H1 (cell line): ENCODE measurements at regions not wholly inside any gene's neighbourhood (a gene's known extent, or its start where the extent isn't known, plus 50 kb on each side); places are given as distances from the start of the nearest gene placed in this dataset.

ENCODE experiments used
- HDAC2 ChIP-seq, 2 experiments: fragments of 300-600 bp in 1 of 2; sonication (generic) in 1 of 2; IDR thresholded peaks; 2 replicates each; pipeline ENCODE4 v1.6.1; 2011 to 2012; ENCODE audit warnings: low read depth in 2 of 2, low read length in 2 of 2, mild to moderate bottlenecking in 2 of 2, moderate library complexity in 2 of 2, borderline replicate concordance in 1 of 2, inconsistent platforms in 1 of 2
- TF ChIP-seq, protein P1 (sequence below), 3 experiments: IDR thresholded peaks; 1 replicate in 2 of 3; 2 replicates in 1 of 3; pipeline versions ENCODE4 v1.5.1 to v1.6.1; 2011; ENCODE audit warnings: low read length in 3 of 3, mild to moderate bottlenecking in 3 of 3, inconsistent platforms in 2 of 3, low read depth in 1 of 3, moderate library complexity in 1 of 3; ENCODE audit not compliant: insufficient read depth in 1 of 3; ENCODE audit errors: control extremely low read depth in 1 of 3

DNA sequence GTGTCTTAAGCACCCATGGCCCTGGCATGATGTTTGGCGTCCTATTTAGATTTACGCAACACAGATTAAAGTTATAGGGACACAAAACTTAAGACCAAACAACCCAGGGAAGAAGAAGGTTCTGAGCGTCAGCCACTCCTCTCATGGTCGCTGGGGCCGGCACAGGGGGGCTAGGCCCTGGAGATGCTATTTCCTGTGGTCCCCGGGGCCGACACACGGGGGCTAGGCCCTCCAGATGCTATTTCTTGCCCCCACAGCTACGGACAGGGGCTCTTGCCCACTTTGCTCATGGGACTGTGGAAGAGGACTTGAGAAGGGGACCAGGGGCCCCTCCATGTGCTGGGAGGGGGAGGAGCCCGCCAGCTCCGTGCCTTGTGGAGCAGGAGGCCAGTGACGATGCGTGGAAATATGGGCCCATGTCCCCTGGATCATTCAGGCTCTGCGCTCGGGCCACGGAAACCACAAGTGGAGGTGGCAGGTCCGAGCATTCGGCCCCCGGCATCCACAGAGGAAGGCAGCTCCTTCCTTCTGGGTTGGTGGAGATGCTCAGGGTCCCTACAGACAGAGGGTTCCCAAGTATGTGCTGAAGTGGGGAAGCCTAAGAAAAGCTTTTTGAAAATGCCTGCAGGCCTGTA, 711.1 kb downstream of the BRD1 start (continued):
- TF ChIP-seq, protein P1, sequence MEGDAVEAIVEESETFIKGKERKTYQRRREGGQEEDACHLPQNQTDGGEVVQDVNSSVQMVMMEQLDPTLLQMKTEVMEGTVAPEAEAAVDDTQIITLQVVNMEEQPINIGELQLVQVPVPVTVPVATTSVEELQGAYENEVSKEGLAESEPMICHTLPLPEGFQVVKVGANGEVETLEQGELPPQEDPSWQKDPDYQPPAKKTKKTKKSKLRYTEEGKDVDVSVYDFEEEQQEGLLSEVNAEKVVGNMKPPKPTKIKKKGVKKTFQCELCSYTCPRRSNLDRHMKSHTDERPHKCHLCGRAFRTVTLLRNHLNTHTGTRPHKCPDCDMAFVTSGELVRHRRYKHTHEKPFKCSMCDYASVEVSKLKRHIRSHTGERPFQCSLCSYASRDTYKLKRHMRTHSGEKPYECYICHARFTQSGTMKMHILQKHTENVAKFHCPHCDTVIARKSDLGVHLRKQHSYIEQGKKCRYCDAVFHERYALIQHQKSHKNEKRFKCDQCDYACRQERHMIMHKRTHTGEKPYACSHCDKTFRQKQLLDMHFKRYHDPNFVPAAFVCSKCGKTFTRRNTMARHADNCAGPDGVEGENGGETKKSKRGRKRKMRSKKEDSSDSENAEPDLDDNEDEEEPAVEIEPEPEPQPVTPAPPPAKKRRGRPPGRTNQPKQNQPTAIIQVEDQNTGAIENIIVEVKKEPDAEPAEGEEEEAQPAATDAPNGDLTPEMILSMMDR (IDR thresholded peaks at IDR 0.05; ENCODE audit: control extremely low read depth in 1 of 3, insufficient read depth in 1 of 3, low read depth in 1 of 3, low read length in 3 of 3): no peak
- TF ChIP-seq HDAC2 (IDR thresholded peaks at IDR 0.05; ENCODE audit: borderline replicate concordance in 1 of 2, low read depth in 2 of 2, low read length in 2 of 2): no peak
